ENCODE measurements at regions not wholly inside any gene's neighbourhood (a gene's known extent, or its start where the extent isn't known, plus 50 kb on each side); places are given as distances from the start of the nearest gene placed in this dataset.

- DNase-seq = no peak
Measured at GRCh38 chr2:236939721-236940231, 145.9 kb upstream of the COPS8 start.

GRCh38 chr2:236940497-236940896, 145.2 kb upstream of the COPS8 start:
- no peak for DNase-seq

DNA sequence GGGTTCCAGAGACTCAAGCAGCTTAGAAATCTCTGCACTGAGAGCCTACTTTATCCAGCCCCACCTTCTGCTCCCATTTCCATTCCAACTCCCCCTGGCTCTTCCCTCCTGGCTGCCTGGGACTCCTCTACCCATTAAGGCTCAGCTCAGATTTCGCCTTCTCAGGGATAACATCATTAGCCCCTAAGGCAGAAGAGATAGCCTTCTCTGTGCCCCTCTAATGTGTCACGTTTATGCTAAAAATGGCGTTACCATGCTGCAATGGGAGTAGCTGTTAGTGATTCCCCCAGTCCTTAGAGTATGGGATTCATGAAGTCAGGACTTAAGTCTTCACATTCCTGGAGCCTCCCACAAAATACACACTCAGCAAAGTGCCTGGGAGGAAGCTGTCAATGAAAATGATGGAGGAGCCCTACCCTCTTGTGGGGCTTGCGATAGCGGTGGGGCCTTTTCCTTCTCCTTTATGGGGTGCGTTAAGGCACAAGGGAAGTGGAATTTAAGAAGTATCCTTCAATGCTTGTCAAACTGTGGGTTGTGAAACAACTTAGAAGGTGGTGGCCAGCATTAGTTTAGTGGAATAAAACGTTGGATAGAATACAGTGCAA, 144.7 kb upstream of the COPS8 start:
- DNase-seq = no peak

DNA sequence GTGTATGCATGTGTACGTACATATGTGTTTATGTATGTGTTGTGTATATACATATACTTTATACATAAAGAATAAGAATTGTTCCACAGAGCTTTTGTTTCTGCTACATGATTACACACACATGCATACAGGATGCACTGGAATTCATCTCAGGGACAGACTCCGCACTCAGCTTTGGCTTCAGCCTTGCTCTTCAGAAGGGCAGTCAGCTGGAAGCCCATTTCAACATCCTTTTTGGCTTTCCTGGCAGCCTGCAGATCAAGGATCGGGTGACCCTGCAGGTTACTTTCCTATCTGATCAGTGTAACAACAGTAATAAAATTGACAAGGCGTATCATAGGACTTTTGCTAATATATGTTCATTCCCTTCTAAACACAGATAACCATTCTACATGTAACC, 144.1 kb upstream of the COPS8 start:
- no peak for DNase-seq

DNA sequence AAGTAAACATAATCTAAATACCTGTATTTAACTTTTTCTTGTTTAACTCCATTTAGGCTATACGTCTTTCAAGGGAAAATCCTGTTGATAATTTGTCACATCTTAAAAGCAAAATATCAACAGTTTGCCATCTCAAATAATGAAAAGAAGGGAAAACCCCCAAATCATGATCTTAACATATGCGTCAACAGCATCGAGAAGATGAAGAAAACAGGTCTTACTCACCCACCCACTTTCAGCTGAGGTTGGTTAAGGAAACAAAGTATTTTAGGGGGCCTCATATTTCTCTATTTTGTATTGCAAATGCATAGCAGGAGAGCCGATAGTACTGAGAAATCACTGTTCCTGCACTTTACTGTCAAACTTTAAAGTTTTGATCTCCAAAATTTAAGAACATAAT, 143.1 kb upstream of the COPS8 start:
- DNase-seq = no peak

- DNase-seq = no peak
Measured at GRCh38 chr2:236943068-236943467, 142.6 kb upstream of the COPS8 start.

DNA sequence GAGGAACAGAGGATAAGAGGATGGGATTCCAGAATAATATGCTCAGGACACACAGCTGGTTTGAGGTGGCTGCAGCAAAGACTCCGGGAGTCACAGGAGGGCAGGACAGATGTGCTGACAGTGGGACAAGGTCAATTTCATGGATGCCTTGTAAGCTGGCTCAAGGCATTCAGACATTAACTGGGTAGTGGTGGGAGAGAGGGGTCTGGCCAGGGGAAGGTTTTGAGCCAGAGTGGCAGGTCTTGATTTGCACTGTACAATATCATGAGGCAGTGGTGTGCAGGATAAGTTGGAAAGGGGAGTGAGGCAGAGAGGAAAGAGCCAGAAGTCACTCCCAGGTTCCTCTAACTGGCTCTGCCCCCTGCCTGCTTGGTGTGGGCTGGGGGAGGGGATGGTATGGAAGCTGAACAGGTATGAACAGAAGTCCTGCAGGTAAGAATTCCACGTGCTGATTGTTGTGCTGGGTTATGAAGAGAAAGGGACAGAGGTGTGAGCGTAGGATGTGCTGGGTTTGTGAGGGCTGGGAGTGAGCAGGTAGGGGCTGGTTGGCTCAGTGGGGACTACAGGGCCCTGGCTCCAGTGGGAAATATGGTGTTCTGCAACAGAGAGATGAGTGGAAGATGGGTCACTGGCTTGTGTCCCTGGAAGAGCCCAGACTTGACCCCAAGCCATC, 141.7 kb upstream of the COPS8 start:
- DNase-seq = no peak

GRCh38 chr2:236944561-236944960, 141.1 kb upstream of the COPS8 start:
- DNase-seq = no peak

- DNase-seq = no peak
Measured at GRCh38 chr2:236945431-236946016, 140.2 kb upstream of the COPS8 start.

DNA sequence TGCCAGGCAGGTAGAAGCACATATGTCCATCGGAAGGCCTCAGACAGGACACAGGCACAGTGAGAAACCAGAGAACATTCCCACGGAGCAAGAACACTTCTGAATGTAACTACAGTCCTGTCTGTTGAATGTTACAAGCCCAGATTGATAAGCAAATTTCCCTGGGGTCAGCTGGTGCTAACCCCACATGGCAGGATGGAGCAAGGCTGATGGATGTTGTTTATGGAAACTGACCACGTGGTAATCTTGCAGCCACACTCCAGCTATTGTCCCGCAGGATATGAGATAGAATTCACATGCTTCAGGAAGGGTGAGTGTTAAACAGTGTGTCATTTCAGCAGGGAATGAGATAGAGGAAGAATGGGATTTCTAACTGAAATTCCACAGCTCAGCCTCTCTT, 138.8 kb upstream of the COPS8 start:
- no peak for DNase-seq

DNA sequence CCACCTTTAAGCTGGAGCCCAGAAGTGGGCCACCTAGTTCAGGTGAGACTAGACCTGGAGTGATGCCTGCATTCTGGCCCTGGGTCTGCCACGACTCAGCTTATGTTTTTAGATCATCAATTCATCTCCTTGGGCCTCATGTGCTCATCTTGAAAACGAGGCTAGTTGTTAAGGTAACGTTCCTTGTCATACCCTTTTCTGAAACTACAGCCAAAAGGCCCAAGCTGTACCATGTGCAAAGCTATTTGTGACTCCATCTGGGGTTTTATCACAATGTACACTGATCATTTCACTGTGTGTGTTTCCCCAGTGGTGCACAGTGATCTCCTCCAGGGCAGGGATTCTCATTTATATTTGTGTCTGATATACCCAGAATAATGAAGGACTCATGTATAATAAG, 138.4 kb upstream of the COPS8 start:
- no peak for DNase-seq

- no peak for DNase-seq
Measured at GRCh38 chr2:236947896-236948295, 137.8 kb upstream of the COPS8 start.

DNA sequence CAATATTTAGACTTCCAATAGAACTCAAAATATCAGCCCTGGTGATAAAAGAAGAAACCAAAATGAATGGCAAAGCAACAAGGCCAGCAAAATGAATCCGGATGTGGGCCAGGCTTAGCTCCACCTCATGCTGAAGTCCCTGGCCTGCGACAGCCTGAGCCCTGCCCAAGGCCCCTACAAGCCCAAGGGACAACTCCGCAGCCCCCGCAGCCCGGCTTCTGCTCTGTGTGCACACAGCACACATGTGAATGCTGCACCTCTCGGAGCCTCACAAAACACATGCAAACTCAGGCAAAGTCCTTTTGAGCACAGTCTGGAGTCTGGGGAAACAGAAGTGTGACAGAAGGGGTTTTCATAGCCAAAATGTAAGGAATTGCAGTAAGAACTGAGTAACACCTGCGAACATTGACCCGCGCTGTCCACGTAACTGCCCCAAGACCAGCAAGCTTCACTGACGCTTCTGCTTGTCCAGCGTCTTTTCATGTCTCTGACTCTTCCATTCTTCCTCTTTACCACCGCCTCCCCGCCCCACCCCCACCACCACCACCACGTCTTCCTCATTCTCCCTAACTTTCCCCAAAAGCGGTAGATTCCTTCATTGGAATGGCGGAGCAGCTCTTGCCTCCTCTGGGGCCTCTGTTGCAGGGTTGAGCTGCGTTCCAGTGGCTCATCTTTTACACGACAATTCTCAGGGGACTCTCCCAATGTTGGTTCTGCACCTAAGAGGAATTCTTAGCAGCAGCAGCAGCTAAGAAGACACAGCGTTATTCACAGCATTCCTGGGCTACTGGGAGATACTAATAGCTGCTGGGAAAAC, 136.4 kb upstream of the COPS8 start:
- no peak for DNase-seq

DNA sequence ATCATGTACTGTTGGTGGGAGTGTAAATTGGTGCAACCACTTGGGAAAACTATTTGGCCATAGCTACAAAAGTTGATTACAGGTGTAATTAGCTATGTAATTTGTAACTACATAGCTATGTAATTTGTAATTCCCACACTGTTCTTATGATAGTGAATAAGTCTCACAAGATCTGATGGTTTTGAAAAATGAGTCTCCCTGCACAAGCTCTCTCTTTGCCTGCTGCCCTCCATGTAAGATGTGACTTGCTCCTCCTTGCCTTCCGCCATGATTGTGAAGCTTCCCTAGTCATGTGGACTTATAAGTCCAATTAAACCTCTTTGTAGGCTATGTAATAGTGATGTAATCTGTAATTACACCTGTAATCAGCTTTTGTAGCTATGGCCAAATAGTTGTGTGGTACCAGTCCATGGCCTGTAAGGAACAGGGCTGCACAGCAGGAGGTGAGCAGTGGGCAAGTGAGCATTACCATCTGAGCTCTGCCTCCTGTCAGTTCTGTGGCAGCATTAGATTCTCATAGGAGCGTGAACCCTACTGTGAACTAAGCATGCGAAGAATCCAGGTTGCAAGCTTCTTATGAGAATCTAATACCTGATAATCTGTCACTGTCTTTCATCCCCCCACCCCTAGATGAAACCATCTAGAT, 133.7 kb upstream of the COPS8 start:
- no peak for DNase-seq

- no peak for DNase-seq
Measured at GRCh38 chr2:236954641-236955040, 131.0 kb upstream of the COPS8 start.

DNA sequence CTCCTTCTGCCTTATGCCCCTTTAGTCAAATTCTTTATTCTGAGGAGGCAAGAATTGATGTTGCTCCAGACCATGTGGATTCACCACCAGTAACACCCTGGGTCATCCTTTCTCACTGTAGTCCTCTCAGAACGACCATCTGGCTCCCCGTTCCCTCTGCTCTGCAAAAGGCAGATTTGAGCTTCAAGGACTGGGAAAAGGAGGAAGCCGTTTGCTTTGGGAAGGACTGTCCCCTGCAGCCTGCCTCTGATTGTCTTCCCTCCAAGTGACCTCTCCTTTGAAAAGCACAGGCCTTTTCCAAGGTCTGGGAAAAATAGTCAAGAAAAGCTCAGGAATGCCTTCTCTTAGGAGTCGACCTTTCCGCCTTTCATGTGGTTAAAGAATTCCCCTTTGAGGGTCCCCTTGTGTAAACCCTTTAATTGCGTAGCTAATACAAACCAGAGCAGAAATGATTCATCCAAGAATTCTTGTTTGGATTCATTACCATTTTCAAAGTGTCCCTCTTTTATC, 130.1 kb upstream of the COPS8 start:
- no peak for DNase-seq

- no peak for DNase-seq
Measured at GRCh38 chr2:236956031-236956618, 129.6 kb upstream of the COPS8 start.

GRCh38 chr2:236956641-236957040, 129.0 kb upstream of the COPS8 start:
- DNase-seq = no peak

GRCh38 chr2:236959036-236959435, 126.7 kb upstream of the COPS8 start:
- no peak for DNase-seq

DNA sequence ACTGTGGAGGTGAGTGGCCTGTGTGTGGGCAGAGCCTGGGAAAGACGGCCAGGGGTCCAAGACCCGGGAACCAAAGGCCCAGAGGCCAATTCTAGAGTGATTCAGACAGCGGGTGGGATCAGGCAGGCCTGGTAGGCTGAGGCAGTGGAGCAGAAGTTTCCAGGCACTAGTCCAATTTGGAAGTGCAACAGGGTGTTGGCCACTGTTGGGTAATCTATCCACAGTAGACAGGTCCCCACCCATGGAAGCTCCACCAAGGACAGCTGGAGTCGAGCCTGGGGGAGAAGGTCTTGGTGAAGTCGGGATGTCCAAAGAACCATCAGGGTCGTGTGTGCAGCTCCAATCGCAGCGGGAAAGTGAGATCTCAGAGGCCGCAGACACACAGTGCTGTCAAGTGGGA, 125.8 kb upstream of the COPS8 start:
- DNase-seq = no peak

DNA sequence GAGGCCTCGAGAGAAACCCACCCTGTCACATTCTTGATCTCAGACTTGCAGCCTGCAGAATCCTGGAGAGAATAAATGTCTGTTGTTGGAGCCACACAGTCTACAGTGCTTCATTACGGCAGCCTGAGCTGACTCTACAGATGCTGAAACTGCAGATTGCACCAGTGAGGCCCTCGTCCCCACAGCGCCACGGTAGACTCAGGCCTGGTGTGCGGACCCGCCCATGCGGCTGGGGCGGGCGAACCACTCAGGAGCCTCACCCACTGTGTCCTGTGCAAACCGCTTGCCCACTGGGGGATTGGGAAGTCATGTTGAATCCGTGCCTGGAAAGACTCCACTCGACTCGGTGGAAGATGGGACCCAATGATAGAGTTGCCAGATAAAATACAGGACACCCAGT, 125.2 kb upstream of the COPS8 start:
- no peak for DNase-seq

- DNase-seq = no peak
Measured at GRCh38 chr2:236962816-236963215, 122.9 kb upstream of the COPS8 start.

Measured in stimulated activated CD4-positive, alpha-beta T cell treated with anti-CD3 and anti-CD28 coated beads, Interleukin-15, amount 100 ng/mL, for 24 hours (primary cell).